NCI-H2107 treated with DMSO at 0.1 percent for 48 hours (cell line): ENCODE measurements at regions not wholly inside any gene's neighbourhood (a gene's known extent, or its start where the extent isn't known, plus 50 kb on each side); places are given as distances from the start of the nearest gene placed in this dataset.

Source experiments
- DNase-seq: peaks from one replicate; lab custom pipeline; 2025; ENCODE audit not compliant: unreplicated experiment; lab: John Stamatoyannopoulos, UW

- no peak for DNase-seq
These were observed 139.9 kb upstream of the IGSF21 start for GRCh38 chr1:17967623-17968255.

- no peak for DNase-seq
These were observed 136.8 kb upstream of the IGSF21 start for GRCh38 chr1:17970757-17971156.

GRCh38 chr1:17973694-17974093, 133.9 kb upstream of the IGSF21 start:
- peak; percentile 42 for DNase-seq

- DNase-seq, result no peak
These were observed 130.7 kb upstream of the IGSF21 start for GRCh38 chr1:17976854-17977253.

GRCh38 chr1:17978016-17978415, 129.6 kb upstream of the IGSF21 start:
- no peak for DNase-seq

GRCh38 chr1:17979815-17980214, 127.8 kb upstream of the IGSF21 start:
- peak; percentile 96 for DNase-seq

- no peak for DNase-seq
These were observed 125.4 kb upstream of the IGSF21 start for GRCh38 chr1:17982197-17982596.

- no peak for DNase-seq
These were observed 123.0 kb upstream of the IGSF21 start for GRCh38 chr1:17984583-17984982.

- no peak for DNase-seq
These were observed 121.4 kb upstream of the IGSF21 start for GRCh38 chr1:17986156-17986555.

- DNase-seq, result no peak
These were observed 117.2 kb upstream of the IGSF21 start for GRCh38 chr1:17990401-17990800.

- DNase-seq, result no peak
These were observed 115.6 kb upstream of the IGSF21 start for GRCh38 chr1:17991996-17992395.

GRCh38 chr1:17992800-17993199, 114.8 kb upstream of the IGSF21 start:
- DNase-seq, result no peak

GRCh38 chr1:17994046-17994445, 113.6 kb upstream of the IGSF21 start:
- DNase-seq, result no peak

- no peak for DNase-seq
These were observed 112.1 kb upstream of the IGSF21 start for GRCh38 chr1:17995480-17995879.

- no peak for DNase-seq
These were observed 108.7 kb upstream of the IGSF21 start for GRCh38 chr1:17998889-17999288.

- DNase-seq, result no peak
These were observed 107.7 kb upstream of the IGSF21 start for GRCh38 chr1:17999884-18000283.

GRCh38 chr1:18001725-18002124, 105.9 kb upstream of the IGSF21 start:
- DNase-seq, result no peak

GRCh38 chr1:18004278-18004677, 103.3 kb upstream of the IGSF21 start:
- DNase-seq, result no peak

- DNase-seq, result no peak
These were observed 102.4 kb upstream of the IGSF21 start for GRCh38 chr1:18005238-18005637.

- DNase-seq, result no peak
These were observed 100.1 kb upstream of the IGSF21 start for GRCh38 chr1:18007391-18008041.

- no peak for DNase-seq
These were observed 99.5 kb upstream of the IGSF21 start for GRCh38 chr1:18008081-18008480.

GRCh38 chr1:18009055-18009454, 98.5 kb upstream of the IGSF21 start:
- DNase-seq, result no peak

- no peak for DNase-seq
These were observed 98.1 kb upstream of the IGSF21 start for GRCh38 chr1:18009478-18009961.
